Body of pancreas (tissue), 4 donors: ENCODE measurements at regions not wholly inside any gene's neighbourhood (a gene's known extent, or its start where the extent isn't known, plus 50 kb on each side); places are given as distances from the start of the nearest gene placed in this dataset.

Experiments used
- ATAC-seq: fragments of 150-250 bp; one replicate; pipeline ENCODE4 v1.9.1; 2016
- DNase-seq, 4 donors: peaks; one replicate each; pipeline ENCODE4 v3.0.0-alpha.2; 2019
- H3K27ac ChIP-seq, 4 donors: fragments of 200-600 bp; sonication (generic); 1 replicate in 3 of 4; 2 replicates in 1 of 4; pipeline versions ENCODE4 v1.5.1 to v1.6.1; 2016 to 2019; ENCODE audit warnings: mild to moderate bottlenecking in 1 of 4, mixed read lengths in 1 of 4, moderate library complexity in 1 of 4
- H3K27me3 ChIP-seq, 2 donors: fragments of 200-600 bp; sonication (generic); one replicate each; pipeline ENCODE4 v1.6.0; 2016; ENCODE audit warnings: mild to moderate bottlenecking in 1 of 2
- H3K36me3 ChIP-seq, 2 donors: fragments of 200-600 bp; sonication (generic); replicated peaks in 1 of 2; 2 replicates each; pipeline ENCODE4 v1.5.1; 2016; ENCODE audit warnings: low read depth in 2 of 2; ENCODE audit not compliant: insufficient read depth in 1 of 2
- H3K4me1 ChIP-seq: fragments of 200-600 bp; sonication (generic); one replicate; pipeline ENCODE4 v1.6.0; 2016
- H3K4me3 ChIP-seq, 2 donors: fragments of 200-600 bp; sonication (generic); 1 replicate in 1 of 2; 2 replicates in 1 of 2; pipeline ENCODE4 v1.5.1; 2016 to 2019
- H3K9me3 ChIP-seq, 3 donors: fragments of 200-600 bp; sonication (generic); 1 replicate in 2 of 3; 2 replicates in 1 of 3; pipeline ENCODE4 v1.5.1; 2016
- POLR2A ChIP-seq, 3 donors: fragments of 450-650 bp; IDR thresholded peaks; one replicate each; pipeline ENCODE4 v1.6.1; 2016; ENCODE audit warnings: antibody characterized with exemption in 3 of 3, mild to moderate bottlenecking in 2 of 3
- WGBS, 2 donors: methylation state at CpG; one replicate each; pipeline ENCODE4 v1.1.5; 2017; 5-methylcytosine and 5-hydroxymethylcytosine counted together
- intact Hi-C: fragments of 100-400 bp; cut with DNase I; formaldehyde crosslinking; loops from one replicate; pipeline ENCODE4 v1.15.1; 2023
- TF ChIP-seq, protein P1 (sequence below), 7 experiments: fragments of 450-650 bp in 4 of 7; fragments of 200-600 bp in 3 of 7; sonication (generic) in 3 of 7; IDR thresholded peaks; one replicate each; pipeline ENCODE4 v1.5.1; 2016 to 2019; ENCODE audit warnings: antibody characterized with exemption in 7 of 7

DNA sequence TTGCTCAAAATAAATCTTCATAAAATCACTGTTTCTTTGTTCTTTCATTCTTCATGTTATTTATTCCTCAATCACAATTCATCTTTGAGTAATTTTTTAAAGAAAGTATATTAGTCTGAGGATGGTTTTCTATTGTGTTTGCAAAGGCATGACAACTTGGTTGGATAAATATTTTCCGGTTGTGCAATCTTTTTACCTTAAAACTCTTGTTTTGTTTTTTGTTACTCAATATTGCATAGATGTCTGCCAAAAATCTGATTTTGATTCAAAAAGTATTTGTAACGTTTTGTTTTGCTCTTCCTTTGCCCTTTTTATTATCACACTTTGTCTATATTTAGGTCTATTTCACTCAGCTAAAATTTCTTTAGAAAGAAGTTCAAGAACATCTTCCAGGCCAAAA is 86.2 kb upstream of the SYT1 start:
- no peak for TF ChIP-seq POLR2A (IDR thresholded peaks at IDR 0.05)
- TF ChIP-seq, protein P1, sequence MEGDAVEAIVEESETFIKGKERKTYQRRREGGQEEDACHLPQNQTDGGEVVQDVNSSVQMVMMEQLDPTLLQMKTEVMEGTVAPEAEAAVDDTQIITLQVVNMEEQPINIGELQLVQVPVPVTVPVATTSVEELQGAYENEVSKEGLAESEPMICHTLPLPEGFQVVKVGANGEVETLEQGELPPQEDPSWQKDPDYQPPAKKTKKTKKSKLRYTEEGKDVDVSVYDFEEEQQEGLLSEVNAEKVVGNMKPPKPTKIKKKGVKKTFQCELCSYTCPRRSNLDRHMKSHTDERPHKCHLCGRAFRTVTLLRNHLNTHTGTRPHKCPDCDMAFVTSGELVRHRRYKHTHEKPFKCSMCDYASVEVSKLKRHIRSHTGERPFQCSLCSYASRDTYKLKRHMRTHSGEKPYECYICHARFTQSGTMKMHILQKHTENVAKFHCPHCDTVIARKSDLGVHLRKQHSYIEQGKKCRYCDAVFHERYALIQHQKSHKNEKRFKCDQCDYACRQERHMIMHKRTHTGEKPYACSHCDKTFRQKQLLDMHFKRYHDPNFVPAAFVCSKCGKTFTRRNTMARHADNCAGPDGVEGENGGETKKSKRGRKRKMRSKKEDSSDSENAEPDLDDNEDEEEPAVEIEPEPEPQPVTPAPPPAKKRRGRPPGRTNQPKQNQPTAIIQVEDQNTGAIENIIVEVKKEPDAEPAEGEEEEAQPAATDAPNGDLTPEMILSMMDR (IDR thresholded peaks at IDR 0.05), result no peak
- Histone ChIP-seq H3K9me3 (no peaks in the 10 kb centered on the region), H3K4me3 (no peak overlapping the region), H3K27me3 (no peaks in the 10 kb centered on the region), H3K4me1 (no peaks in the 10 kb centered on the region), H3K36me3 (no peaks in the 10 kb centered on the region), H3K27ac (no peak overlapping the region)
- intact Hi-C loops, result no loop called here
- no peak for DNase-seq
- WGBS, 2 donors, result 44 to 58% methylated on average over 2 of the region's 2 CpGs
- no peak for ATAC-seq

DNA sequence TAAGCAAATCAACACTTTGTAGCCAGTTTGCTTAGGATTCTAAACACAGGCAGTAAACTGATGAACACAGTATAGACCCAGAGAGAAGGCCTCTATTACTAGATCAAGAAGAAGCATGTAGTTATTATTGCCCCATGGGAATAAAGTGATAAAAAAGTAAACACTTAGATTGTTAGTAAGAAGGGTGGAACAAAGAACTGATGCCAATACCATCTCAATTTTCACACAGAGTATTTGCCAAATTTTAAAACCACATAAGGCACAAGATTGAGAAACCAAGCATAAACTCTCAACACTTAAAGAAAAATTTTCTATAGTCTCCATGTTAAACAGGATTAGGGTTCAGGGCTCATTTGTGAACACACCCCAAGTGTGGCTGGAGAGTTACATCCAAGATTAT is 77.0 kb upstream of the SYT1 start:
- DNase-seq (no peak), ATAC-seq (no peak)
- H3K36me3 ChIP-seq, result no peaks in the 10 kb centered on the region
- no peak overlapping the region for H3K27ac ChIP-seq
- intact Hi-C loops, result no loop called here
- H3K27me3 ChIP-seq, result no peaks in the 10 kb centered on the region
- peaks cover 7% of the 10 kb centered on the region for H3K4me1 ChIP-seq
- no peak overlapping the region for H3K4me3 ChIP-seq
- TF ChIP-seq, protein P1 (IDR thresholded peaks at IDR 0.05), result no peak
- no peak for TF ChIP-seq POLR2A (IDR thresholded peaks at IDR 0.05)
- no peaks in the 10 kb centered on the region for H3K9me3 ChIP-seq

DNA sequence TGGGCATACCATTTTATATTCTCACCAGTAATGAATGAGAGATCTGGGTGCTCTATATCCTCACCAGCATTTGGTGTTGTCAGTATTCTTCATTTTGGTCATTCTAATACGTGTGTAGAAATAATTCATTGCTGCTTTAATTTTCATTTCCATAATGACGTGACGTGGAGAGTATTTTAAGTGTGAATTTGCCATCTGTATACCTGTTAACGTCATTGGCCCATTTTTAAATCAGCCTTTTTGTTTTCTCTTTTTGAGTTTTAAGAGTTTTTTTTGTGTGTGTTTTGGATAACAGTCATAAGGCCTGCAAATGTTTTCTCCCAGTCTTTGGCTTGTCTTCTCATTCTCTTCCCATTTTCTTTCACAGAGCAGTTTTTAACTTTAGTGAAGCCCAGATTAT is 74.4 kb upstream of the SYT1 start:
- H3K4me3 ChIP-seq, result no peak overlapping the region
- TF ChIP-seq POLR2A (IDR thresholded peaks at IDR 0.05), result no peak
- TF ChIP-seq, protein P1 (IDR thresholded peaks at IDR 0.05), result no peak
- H3K9me3 ChIP-seq, result no peaks in the 10 kb centered on the region
- 38 to 54% methylated on average over 4 of the region's 4 CpGs for WGBS, 2 donors
- no peaks in the 10 kb centered on the region for H3K27me3 ChIP-seq
- intact Hi-C loops, result no loop called here
- H3K36me3 ChIP-seq, result no peaks in the 10 kb centered on the region
- ATAC-seq (no peak), DNase-seq (no peak)
- H3K27ac ChIP-seq, result no peak overlapping the region
- H3K4me1 ChIP-seq, result peaks cover 7% of the 10 kb centered on the region

DNA sequence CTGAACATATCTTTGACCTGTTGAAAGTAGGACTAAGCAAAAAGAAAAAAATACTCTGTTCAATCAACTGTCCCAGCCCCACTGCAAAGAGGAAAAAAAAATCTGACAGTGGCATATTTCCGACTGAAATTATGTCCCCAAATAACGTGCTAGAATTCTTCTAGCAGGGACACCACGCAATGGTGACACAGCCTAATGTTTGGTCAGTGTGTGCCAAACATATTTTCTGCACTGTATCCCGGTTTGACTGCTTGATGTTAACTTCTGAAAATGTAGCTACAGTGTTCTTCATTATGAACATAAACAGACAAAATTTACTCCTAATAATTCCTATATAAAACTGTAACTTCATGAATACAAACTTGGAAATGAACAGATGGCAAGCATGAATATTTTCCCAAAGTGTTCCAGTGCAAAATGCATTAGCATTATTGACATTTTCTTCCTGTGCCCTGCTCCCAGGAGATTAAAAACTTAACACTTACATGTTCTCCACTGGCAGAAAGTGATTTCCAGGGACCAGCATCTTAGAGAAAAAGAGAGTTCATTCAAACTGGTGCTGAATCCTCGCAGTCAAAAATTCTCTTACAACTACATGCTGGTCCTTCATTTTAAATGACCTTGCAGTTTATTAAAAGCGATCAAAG is 72.4 kb upstream of the SYT1 start:
- Histone ChIP-seq H3K27ac (peak overlapping the region in 2 of 4 donors; percentile 34 to 42), H3K27me3 (no peaks in the 10 kb centered on the region), H3K9me3 (no peaks in the 10 kb centered on the region), H3K4me1 (peaks cover 7% of the 10 kb centered on the region), H3K4me3 (no peak overlapping the region), H3K36me3 (no peaks in the 10 kb centered on the region)
- intact Hi-C loops, result no loop called here
- ATAC-seq (peak; percentile 42), DNase-seq (no peak)
- 38 to 40% methylated on average over 6 of the region's 6 CpGs for WGBS, 2 donors
- TF ChIP-seq POLR2A (IDR thresholded peaks at IDR 0.05), result no peak
- TF ChIP-seq, protein P1 (IDR thresholded peaks at IDR 0.05), result no peak

DNA sequence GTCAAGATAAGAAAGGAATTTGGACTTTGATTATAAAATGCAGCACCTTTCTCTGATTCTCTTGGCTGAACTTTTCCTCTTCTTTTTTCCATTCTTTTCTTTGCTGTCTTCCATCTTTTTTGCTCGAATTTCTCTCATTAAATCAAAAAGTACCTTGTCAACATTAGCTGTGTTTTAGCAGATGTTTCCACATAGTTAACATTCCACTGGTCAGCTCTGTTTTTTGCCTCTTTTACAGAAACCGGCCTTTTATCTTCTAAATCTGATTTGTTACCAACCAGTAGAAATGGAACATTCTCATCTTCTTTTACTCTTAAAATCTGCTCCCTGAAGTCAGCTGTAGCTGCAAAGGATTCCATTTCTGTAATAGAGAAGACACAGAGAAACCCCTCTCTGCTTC is 71.1 kb upstream of the SYT1 start:
- Histone ChIP-seq H3K4me3 (no peak overlapping the region), H3K27ac (no peak overlapping the region), H3K9me3 (no peaks in the 10 kb centered on the region), H3K36me3 (no peaks in the 10 kb centered on the region), H3K27me3 (no peaks in the 10 kb centered on the region), H3K4me1 (no peaks in the 10 kb centered on the region)
- no peak for ATAC-seq
- intact Hi-C loops, result no loop called here
- TF ChIP-seq, protein P1 (IDR thresholded peaks at IDR 0.05), result no peak
- TF ChIP-seq POLR2A (IDR thresholded peaks at IDR 0.05), result no peak
- no peak for DNase-seq
- WGBS, 2 donors, result 42 to 52% methylated on average over 2 of the region's 2 CpGs
